ENCODE measurements at regions not wholly inside any gene's neighbourhood (a gene's known extent, or its start where the extent isn't known, plus 50 kb on each side); places are given as distances from the start of the nearest gene placed in this dataset.

DNA sequence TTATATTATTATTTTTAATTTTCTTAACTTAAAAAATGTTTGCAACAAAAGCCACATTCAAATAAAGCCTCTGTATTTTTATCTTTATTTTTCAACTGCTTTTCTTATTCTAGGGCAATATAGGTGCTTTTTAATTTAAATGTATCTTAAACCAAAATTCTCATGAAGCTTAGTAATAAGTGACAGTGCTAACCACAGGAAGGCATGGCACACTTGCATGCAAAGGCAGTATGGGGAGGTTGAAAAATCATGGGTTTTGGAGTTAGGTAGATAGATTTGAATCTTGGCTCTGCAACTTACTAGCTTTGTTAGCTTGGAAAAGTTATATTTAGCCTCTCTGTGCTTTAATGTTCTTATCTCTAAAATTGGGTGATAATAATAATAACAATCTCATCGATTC lies 458.0 kb downstream of the DMAC1 start:
- 88% methylated on average over 1 of the region's 1 CpG; no CpG with 5 or more reads in 1 of the 2 experiments for WGBS, 2 experiments (ENCODE audit: extremely low coverage in 1 of 2, insufficient coverage in 1 of 2, insufficient read length in 1 of 2, insufficient replicate concordance in 2 of 2, low coverage in 1 of 2, low lambda C conversion rate in 2 of 2, missing lambda C conversion rate in 1 of 2)
- ChIA-PET CTCF (ENCODE audit: partially characterized antibody) (interaction anchor here (1.1 to 4.4 kb wide), 5 partner anchors 10 to 170 kb away, joined by 3 to 22 read pairs (median 3); no protein-coding TSS in a partner anchor), POLR2A (ENCODE audit: partially characterized antibody) (no interaction called here)
- Histone ChIP-seq H3K4me1 (replicated peaks in 1 of 4; ENCODE audit: control insufficient read depth in 3 of 4, insufficient read depth in 4 of 4, low read length in 3 of 4) (no peaks in the 10 kb centered on the region), H2BK120ac (replicated peaks; ENCODE audit: low read depth, low read length) (no peak overlapping the region), H3K27me3 (replicated peaks in 1 of 4; ENCODE audit: control insufficient read depth in 3 of 4, extremely low read depth in 1 of 4, insufficient read depth in 3 of 4, low read length in 3 of 4) (no peaks in the 10 kb centered on the region), H2BK12ac (ENCODE audit: low read depth, low read length) (no peak overlapping the region), H4K91ac (replicated peaks; ENCODE audit: insufficient read length, low read length) (no peak overlapping the region), H4K20me1 (replicated peaks in 1 of 2; ENCODE audit: control insufficient read depth in 1 of 2, insufficient read depth in 2 of 2, low read length in 2 of 2) (no peaks in the 10 kb centered on the region), H3K36me3 (ENCODE audit: control insufficient read depth in 2 of 4, insufficient read depth in 4 of 4, low read length in 3 of 4) (no peaks in the 10 kb centered on the region), H3K9me3 (ENCODE audit: insufficient read depth in 2 of 2, low read depth in 1 of 2, low read length in 1 of 2) (no peaks in the 10 kb centered on the region), H3K4ac (replicated peaks; ENCODE audit: insufficient read length, low read depth, low read length) (no peak overlapping the region), H3K4me2 (ENCODE audit: insufficient read depth in 1 of 2, low read depth in 2 of 2, low read length in 2 of 2) (no peak overlapping the region), H3K79me2 (ENCODE audit: control insufficient read depth in 1 of 2, insufficient read depth in 2 of 2, low read length in 2 of 2) (no peaks in the 10 kb centered on the region), H2AK5ac (ENCODE audit: low read depth, low read length) (no peak overlapping the region), H3K27ac (ENCODE audit: low read depth, low read length) (no peak overlapping the region), H4K8ac (ENCODE audit: extremely low read depth, insufficient read depth, low read length) (no peak overlapping the region), H3K23ac (ENCODE audit: insufficient read length) (no peak overlapping the region), H3K4me3 (ENCODE audit: extremely low read depth in 1 of 4, insufficient read depth in 2 of 4, low read depth in 3 of 4, low read length in 4 of 4) (no peak overlapping the region), H3K14ac (ENCODE audit: insufficient read length) (no peak overlapping the region), H2AFZ (ENCODE audit: low read length) (no peak overlapping the region), H4K5ac (ENCODE audit: insufficient read length, low read depth, low read length) (no peak overlapping the region), H3K23me2 (ENCODE audit: low read depth, low read length) (no peaks in the 10 kb centered on the region; the same call in 1 of the 2 replicates), H2BK20ac (ENCODE audit: low read length) (no peak overlapping the region), H2BK5ac (ENCODE audit: low read depth, low read length) (no peak overlapping the region), H3K9ac (replicated peaks in 1 of 4; ENCODE audit: extremely low read depth in 1 of 4, low read depth in 3 of 4, low read length in 3 of 4) (no peak overlapping the region), H3K56ac (replicated peaks; ENCODE audit: insufficient read length, low read depth, low read length) (no peak overlapping the region), H2BK15ac (ENCODE audit: low read length) (no peak overlapping the region), H3K18ac (ENCODE audit: extremely low read depth, low read length) (no peak overlapping the region), H3K79me1 (ENCODE audit: low read depth, low read length) (no peaks in the 10 kb centered on the region)
- no peak for FAIRE-seq
- DNase-seq (ENCODE audit: low read depth in 1 of 2, low spot score in 2 of 2) = no peak
- no peak for TF ChIP-seq TAF1 (IDR thresholded peaks at IDR 0.05; ENCODE audit: low read depth, low read length)
- no peak for TF ChIP-seq CBX5 (IDR thresholded peaks at IDR 0.05; ENCODE audit: low read depth, low read length)
- TF ChIP-seq SP2 (IDR thresholded peaks at IDR 0.05; ENCODE audit: low read length) = no peak
- TF ChIP-seq, protein P1, sequence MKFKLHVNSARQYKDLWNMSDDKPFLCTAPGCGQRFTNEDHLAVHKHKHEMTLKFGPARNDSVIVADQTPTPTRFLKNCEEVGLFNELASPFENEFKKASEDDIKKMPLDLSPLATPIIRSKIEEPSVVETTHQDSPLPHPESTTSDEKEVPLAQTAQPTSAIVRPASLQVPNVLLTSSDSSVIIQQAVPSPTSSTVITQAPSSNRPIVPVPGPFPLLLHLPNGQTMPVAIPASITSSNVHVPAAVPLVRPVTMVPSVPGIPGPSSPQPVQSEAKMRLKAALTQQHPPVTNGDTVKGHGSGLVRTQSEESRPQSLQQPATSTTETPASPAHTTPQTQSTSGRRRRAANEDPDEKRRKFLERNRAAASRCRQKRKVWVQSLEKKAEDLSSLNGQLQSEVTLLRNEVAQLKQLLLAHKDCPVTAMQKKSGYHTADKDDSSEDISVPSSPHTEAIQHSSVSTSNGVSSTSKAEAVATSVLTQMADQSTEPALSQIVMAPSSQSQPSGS (IDR thresholded peaks at IDR 0.05; ENCODE audit: low read length) = no peak
- TF ChIP-seq NRF1 (IDR thresholded peaks at IDR 0.05; ENCODE audit: low read depth, low read length) = no peak
- no peak for TF ChIP-seq EP300 (IDR thresholded peaks at IDR 0.05; ENCODE audit: borderline replicate concordance in 1 of 2, low read depth in 2 of 2, low read length in 2 of 2)
- no peak for TF ChIP-seq TAF7 (optimal IDR thresholded peaks at IDR 0.05; ENCODE audit: borderline replicate concordance, low read depth, low read length)
- TF ChIP-seq SP1 (IDR thresholded peaks at IDR 0.05; ENCODE audit: low read depth, low read length) = no peak
- TF ChIP-seq POLR2AphosphoS5 (IDR thresholded peaks at IDR 0.05; ENCODE audit: low read depth, low read length) = no peak
- TF ChIP-seq NANOG (IDR thresholded peaks at IDR 0.05; ENCODE audit: insufficient read depth, low read depth, low read length, poor library complexity, severe bottlenecking) = no peak
- TF ChIP-seq, protein P2, sequence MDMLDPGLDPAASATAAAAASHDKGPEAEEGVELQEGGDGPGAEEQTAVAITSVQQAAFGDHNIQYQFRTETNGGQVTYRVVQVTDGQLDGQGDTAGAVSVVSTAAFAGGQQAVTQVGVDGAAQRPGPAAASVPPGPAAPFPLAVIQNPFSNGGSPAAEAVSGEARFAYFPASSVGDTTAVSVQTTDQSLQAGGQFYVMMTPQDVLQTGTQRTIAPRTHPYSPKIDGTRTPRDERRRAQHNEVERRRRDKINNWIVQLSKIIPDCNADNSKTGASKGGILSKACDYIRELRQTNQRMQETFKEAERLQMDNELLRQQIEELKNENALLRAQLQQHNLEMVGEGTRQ (IDR thresholded peaks at IDR 0.05; ENCODE audit: low read length) = no peak
- no peak for TF ChIP-seq RAD21 (IDR thresholded peaks at IDR 0.05 in 1 of 2, conservative IDR thresholded peaks at IDR 0.05 in 1 of 2; ENCODE audit: low read depth in 2 of 2, low read length in 2 of 2)

All from H1 (cell line).